ENCODE measurements at regions not wholly inside any gene's neighbourhood (a gene's known extent, or its start where the extent isn't known, plus 50 kb on each side); places are given as distances from the start of the nearest gene placed in this dataset.

GRCh38 chr6:164757451-164757850, 552.0 kb downstream of the C6orf118 start:
- POLR2A ChIA-PET: no interaction called here
- TF ChIP-seq, protein P1, sequence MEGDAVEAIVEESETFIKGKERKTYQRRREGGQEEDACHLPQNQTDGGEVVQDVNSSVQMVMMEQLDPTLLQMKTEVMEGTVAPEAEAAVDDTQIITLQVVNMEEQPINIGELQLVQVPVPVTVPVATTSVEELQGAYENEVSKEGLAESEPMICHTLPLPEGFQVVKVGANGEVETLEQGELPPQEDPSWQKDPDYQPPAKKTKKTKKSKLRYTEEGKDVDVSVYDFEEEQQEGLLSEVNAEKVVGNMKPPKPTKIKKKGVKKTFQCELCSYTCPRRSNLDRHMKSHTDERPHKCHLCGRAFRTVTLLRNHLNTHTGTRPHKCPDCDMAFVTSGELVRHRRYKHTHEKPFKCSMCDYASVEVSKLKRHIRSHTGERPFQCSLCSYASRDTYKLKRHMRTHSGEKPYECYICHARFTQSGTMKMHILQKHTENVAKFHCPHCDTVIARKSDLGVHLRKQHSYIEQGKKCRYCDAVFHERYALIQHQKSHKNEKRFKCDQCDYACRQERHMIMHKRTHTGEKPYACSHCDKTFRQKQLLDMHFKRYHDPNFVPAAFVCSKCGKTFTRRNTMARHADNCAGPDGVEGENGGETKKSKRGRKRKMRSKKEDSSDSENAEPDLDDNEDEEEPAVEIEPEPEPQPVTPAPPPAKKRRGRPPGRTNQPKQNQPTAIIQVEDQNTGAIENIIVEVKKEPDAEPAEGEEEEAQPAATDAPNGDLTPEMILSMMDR (IDR thresholded peaks at IDR 0.05; ENCODE audit: control extremely low read depth, extremely low read depth, low read depth, missing control alignments): no peak
- CTCF ChIA-PET: no interaction called here
- DNase-seq (ENCODE audit: extremely low spot score): no peak

DNA sequence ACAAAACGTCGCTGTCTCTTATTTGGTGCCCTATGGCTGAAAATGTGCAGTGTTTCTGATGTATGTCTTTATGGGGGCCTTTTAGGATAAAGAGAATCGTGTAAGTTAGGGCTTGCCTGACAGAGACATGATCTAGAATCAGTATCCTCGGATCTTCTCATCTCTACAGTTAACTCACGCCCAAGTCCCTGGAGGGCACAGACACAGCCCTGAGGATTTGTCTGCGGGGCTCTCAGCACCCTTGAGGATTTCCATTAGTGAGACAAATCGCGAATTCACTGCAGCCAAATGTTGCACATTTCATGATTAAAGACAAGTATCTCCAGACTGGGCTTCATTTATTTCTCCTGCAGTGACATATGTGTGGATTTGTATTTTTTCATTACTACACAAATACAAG, 552.7 kb downstream of the C6orf118 start:
- ChIA-PET CTCF (no interaction called here), POLR2A (no interaction called here)
- no peak for DNase-seq (ENCODE audit: extremely low spot score)
- TF ChIP-seq, protein P1 (IDR thresholded peaks at IDR 0.05; ENCODE audit: control extremely low read depth, extremely low read depth, low read depth, missing control alignments): no peak

DNA sequence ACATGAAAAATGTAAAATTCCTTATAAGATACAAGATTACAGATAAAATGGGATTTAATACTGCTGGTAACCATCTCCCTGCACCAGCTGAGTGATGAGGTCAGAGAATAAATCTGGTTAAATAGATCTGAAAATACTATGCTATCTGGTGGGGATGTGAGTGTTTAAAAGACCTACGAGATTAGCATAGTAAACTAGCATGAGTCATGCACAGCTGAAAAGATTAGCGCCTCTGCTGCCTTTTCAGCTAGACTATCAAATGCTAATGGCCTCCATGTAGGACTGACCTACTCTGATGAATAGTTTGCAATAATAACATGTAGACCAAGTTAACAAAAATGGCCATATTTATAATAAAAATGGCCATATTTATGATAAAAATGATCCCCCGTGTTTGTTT, 553.3 kb downstream of the C6orf118 start:
- POLR2A ChIA-PET: no interaction called here
- TF ChIP-seq, protein P1 (IDR thresholded peaks at IDR 0.05; ENCODE audit: control extremely low read depth, extremely low read depth, low read depth, missing control alignments): no peak
- CTCF ChIA-PET: interaction anchor here (1.1 kb wide), 1 partner anchor 10 kb away, joined by 3 read pairs; no protein-coding TSS in a partner anchor
- no peak for DNase-seq (ENCODE audit: extremely low spot score)

GRCh38 chr6:164753517-164753916, 555.9 kb downstream of the C6orf118 start:
- TF ChIP-seq, protein P1 (IDR thresholded peaks at IDR 0.05; ENCODE audit: control extremely low read depth, extremely low read depth, low read depth, missing control alignments): no peak
- POLR2A ChIA-PET: no interaction called here
- DNase-seq (ENCODE audit: extremely low spot score): no peak

GRCh38 chr6:164751395-164751794, 558.0 kb downstream of the C6orf118 start:
- POLR2A ChIA-PET: no interaction called here
- CTCF ChIA-PET: no interaction called here
- no peak for DNase-seq (ENCODE audit: extremely low spot score)
- TF ChIP-seq, protein P1 (IDR thresholded peaks at IDR 0.05; ENCODE audit: control extremely low read depth, extremely low read depth, low read depth, missing control alignments): no peak

More at GRCh38 chr6:164753517-164753916, 555.9 kb downstream of the C6orf118 start:
- CTCF ChIA-PET: no interaction called here

- TF ChIP-seq, protein P1 (IDR thresholded peaks at IDR 0.05; ENCODE audit: control extremely low read depth, extremely low read depth, low read depth, missing control alignments): no peak
- DNase-seq (ENCODE audit: extremely low spot score): no peak
- CTCF ChIA-PET: no interaction called here
- POLR2A ChIA-PET: no interaction called here
Measured at GRCh38 chr6:164750128-164750527, 559.3 kb downstream of the C6orf118 start.

Data from GM10248 (cell line).